ENCODE measurements at regions not wholly inside any gene's neighbourhood (a gene's known extent, or its start where the extent isn't known, plus 50 kb on each side); places are given as distances from the start of the nearest gene placed in this dataset.

GRCh38 chr11:134562941-134563471 lies 151.0 kb upstream of the B3GAT1 start:
- TF ChIP-seq CTCF (conservative IDR thresholded peaks at IDR 0.05 in 1 of 2, IDR thresholded peaks at IDR 0.05 in 1 of 2; ENCODE audit: low read depth in 1 of 2, low read length in 2 of 2): no peak
- no peak for TF ChIP-seq EZH2 (IDR thresholded peaks at IDR 0.05; ENCODE audit: low read length, missing control alignments)
